Activated CD4-positive, alpha-beta T cell treated with anti-CD3 and anti-CD28 coated beads, Interleukin-2, amount 10 ng/mL, durations not matched to agents 24 days and 14 days (primary cell): ENCODE measurements at regions not wholly inside any gene's neighbourhood (a gene's known extent, or its start where the extent isn't known, plus 50 kb on each side); places are given as distances from the start of the nearest gene placed in this dataset.

ENCODE experiments used
- DNase-seq: peaks from one replicate; pipeline ENCODE4 v3.0.0; 2022
- H3K27ac Mint-ChIP-seq: one replicate; pipeline ENCODE4 v1.8.0; 2022; ENCODE audit warnings: mild to moderate bottlenecking, mixed read lengths
- H3K27me3 Mint-ChIP-seq: one replicate; pipeline ENCODE4 v1.8.0; 2022; ENCODE audit warnings: mixed read lengths
- H3K36me3 Mint-ChIP-seq: one replicate; pipeline ENCODE4 v1.8.0; 2022; ENCODE audit warnings: low read depth, mild to moderate bottlenecking, mixed read lengths
- H3K4me1 Mint-ChIP-seq: one replicate; pipeline ENCODE4 v1.8.0; 2021; ENCODE audit warnings: mixed read lengths
- H3K4me3 Mint-ChIP-seq: one replicate; pipeline ENCODE4 v1.8.0; 2022; ENCODE audit warnings: mild to moderate bottlenecking, moderate library complexity, mixed read lengths
- H3K9me3 Mint-ChIP-seq: one replicate; pipeline ENCODE4 v1.8.0; 2021; ENCODE audit warnings: mixed read lengths
- intact Hi-C: fragments of 100-400 bp; cut with micrococcal nuclease; formaldehyde crosslinking; loops from one replicate; pipeline ENCODE4 v1.15.1; 2023

DNA sequence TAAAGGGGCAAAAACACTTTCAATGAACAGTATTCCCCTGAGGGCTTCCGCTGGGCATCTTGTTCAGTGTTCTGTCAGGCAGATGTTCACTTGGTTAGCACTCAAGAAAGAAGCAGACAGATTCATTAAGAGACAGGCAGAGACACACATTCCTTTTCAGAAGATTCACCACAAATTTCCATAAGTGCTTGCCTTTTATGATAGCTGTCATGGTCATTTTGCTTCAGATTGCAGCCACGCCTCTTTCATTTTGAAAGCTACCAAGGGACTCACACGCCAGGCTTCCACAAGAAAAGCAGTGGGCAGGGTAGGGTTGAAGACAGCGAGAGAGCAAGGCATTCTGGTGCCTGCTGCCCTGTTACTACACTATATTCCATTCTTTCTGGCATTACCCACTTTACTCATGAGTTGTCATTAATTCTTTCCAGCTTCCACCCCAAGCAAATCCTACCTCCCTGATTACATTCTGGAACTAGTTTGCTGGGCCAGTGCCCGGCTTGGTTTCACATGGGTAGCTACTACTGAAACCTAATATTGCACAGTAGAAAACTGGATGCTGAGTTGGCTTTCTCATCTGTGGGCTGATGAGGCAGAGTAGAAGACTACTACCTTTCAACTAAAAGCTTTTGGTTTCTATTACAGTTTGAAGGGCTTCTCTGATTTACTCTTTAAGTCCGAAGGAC, 91.2 kb upstream of the COL24A1 start:
- Mint-ChIP-seq H3K9me3 (peaks cover 3% of the 10 kb centered on the region), H3K4me3 (no peak overlapping the region), H3K27me3 (no peaks in the 10 kb centered on the region), H3K4me1 (no peaks in the 10 kb centered on the region), H3K36me3 (no peaks in the 10 kb centered on the region), H3K27ac (no peak overlapping the region)
- intact Hi-C loops, result no loop called here
- peak; percentile 24 for DNase-seq

DNA sequence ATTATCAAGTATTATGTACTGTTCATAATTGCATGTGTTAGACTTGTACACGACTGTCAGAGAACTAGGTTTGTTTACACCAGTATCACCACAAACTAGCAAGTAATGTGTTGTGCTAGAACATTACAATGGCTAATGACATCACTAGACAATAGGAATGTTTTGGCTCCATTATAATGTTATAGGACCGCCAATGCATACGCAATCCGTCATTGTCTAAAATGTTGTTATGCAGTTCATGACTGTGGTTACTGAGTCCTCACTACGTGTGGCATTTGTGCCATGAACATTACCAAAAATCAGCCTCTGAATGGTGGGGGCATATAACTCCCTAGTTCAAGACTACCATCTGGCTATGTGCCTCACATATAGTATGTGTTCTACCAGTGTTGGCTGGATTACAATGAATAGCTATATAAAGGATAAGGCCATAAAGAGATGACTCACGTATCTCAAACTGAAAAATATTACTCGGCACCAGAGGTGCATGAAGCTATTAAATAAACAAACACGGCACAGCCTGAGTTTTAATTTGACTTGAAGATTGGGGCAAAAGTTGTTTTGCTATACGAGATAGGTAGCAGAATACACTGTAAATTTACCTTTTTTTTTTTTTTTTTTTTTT, 89.1 kb upstream of the COL24A1 start:
- H3K4me3 Mint-ChIP-seq, result no peak overlapping the region
- no peak overlapping the region for H3K27ac Mint-ChIP-seq
- no peak for DNase-seq
- H3K27me3 Mint-ChIP-seq, result no peaks in the 10 kb centered on the region
- no peaks in the 10 kb centered on the region for H3K36me3 Mint-ChIP-seq
- H3K9me3 Mint-ChIP-seq, result peaks cover 3% of the 10 kb centered on the region
- H3K4me1 Mint-ChIP-seq, result no peaks in the 10 kb centered on the region
- intact Hi-C loops, result no loop called here

DNA sequence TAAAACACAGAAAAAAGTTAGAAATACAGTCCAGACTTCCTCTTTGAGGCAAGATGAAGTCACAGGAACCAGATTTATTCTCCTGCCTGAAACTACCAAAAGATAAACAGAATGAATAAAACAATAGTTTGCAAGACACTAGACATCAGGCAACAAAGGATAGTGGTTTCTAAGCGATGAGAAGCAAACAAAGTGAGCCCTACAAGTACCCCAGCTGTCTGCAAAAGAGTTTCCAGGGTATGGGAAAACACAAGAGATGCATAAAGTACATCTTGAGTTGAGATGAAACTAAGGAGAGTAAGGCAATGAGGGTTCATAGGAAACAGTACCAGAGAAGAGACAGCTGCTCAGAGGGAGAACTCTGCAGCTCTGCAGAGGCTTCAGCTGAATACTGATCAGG, 83.3 kb upstream of the COL24A1 start:
- no peak overlapping the region for H3K27ac Mint-ChIP-seq
- intact Hi-C loops, result no loop called here
- H3K4me1 Mint-ChIP-seq, result no peaks in the 10 kb centered on the region
- no peak for DNase-seq
- H3K27me3 Mint-ChIP-seq, result no peaks in the 10 kb centered on the region
- H3K4me3 Mint-ChIP-seq, result no peak overlapping the region
- H3K36me3 Mint-ChIP-seq, result no peaks in the 10 kb centered on the region
- H3K9me3 Mint-ChIP-seq, result no peaks in the 10 kb centered on the region

DNA sequence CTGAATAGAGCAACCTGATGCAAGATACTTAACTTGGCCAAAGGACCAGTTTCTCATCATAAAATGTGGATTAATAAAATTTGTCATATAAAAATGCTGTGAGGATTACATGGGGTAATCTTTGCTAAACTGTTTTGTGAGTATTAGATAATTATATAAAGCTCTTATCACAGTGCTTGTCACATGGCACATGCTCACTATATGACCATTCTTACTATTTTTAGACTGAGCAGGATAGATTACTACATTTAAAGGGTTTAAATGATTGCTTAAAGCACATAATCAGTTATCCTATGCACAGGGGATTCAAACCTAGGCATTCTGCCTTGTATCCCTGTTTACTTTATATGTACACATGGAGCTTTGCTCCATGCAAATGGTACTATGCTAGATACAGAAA, 82.9 kb upstream of the COL24A1 start:
- H3K9me3 Mint-ChIP-seq, result no peaks in the 10 kb centered on the region
- no peak overlapping the region for H3K4me3 Mint-ChIP-seq
- DNase-seq, result no peak
- H3K36me3 Mint-ChIP-seq, result no peaks in the 10 kb centered on the region
- no peaks in the 10 kb centered on the region for H3K27me3 Mint-ChIP-seq
- intact Hi-C loops, result no loop called here
- H3K4me1 Mint-ChIP-seq, result no peaks in the 10 kb centered on the region
- H3K27ac Mint-ChIP-seq, result no peak overlapping the region

DNA sequence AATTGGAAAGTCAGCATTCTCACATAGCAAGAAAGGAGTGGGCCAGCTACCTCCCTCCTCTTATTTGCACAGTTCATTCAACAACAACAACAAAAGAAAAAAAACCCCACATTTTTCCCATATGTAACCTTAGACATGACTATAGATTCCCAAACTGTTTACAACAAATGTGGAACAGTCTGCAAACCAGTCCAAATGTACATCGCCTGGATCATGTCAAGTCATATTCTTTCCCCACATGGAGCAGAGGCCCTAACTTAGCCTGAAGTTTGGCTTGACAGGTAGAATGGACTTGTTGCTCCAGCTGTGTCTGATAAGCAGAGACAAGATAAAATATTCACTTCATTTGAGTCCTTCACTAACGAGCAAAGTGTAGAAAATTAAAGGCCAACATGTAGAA, 81.7 kb upstream of the COL24A1 start:
- DNase-seq, result no peak
- Mint-ChIP-seq H3K9me3 (no peaks in the 10 kb centered on the region), H3K4me3 (no peak overlapping the region), H3K27me3 (no peaks in the 10 kb centered on the region), H3K4me1 (no peaks in the 10 kb centered on the region), H3K27ac (no peak overlapping the region), H3K36me3 (no peaks in the 10 kb centered on the region)
- intact Hi-C loops, result no loop called here

DNA sequence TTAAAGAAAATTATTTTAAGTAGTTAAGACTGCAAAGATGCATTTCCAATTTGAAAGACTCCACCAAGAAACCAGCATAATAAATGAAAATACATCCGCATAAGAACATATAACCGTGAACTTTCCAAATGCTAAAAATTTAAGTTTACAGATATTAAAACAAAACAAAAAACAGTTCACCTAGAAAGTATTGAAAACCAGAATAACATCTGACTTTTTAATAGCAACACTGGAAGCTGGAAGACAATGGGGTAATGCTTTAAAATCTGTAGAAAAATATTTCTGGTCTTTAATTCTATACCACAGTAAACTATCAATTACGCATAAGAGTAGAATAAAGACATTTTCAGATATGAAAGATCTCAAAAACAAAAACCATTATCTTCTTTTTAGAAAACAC, 79.3 kb upstream of the COL24A1 start:
- no peak for DNase-seq
- no peaks in the 10 kb centered on the region for H3K36me3 Mint-ChIP-seq
- H3K9me3 Mint-ChIP-seq, result no peaks in the 10 kb centered on the region
- no peak overlapping the region for H3K27ac Mint-ChIP-seq
- H3K27me3 Mint-ChIP-seq, result no peaks in the 10 kb centered on the region
- no peaks in the 10 kb centered on the region for H3K4me1 Mint-ChIP-seq
- no peak overlapping the region for H3K4me3 Mint-ChIP-seq
- intact Hi-C loops, result no loop called here

DNA sequence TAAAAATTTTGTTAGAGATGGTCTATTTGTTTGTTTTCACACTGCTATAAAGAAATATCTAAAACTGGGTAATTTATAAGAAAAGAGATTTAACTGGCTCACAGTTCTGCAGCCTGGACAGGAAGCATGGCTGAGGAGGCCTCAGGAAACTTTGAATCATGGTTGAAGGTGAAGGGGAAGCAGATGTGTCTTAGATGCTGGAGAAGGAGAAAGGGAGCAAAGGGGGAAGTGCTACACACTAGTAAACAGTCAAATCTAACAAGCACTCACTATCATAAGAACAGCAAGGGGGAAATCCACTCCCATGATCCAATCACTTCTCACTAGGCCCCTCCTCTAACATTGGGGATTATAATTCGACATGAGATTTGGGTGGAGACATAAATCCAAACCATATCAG, 76.8 kb upstream of the COL24A1 start:
- no peaks in the 10 kb centered on the region for H3K9me3 Mint-ChIP-seq
- no peak overlapping the region for H3K27ac Mint-ChIP-seq
- no peaks in the 10 kb centered on the region for H3K36me3 Mint-ChIP-seq
- DNase-seq, result no peak
- intact Hi-C loops, result no loop called here
- H3K4me1 Mint-ChIP-seq, result no peaks in the 10 kb centered on the region
- no peak overlapping the region for H3K4me3 Mint-ChIP-seq
- no peaks in the 10 kb centered on the region for H3K27me3 Mint-ChIP-seq

DNA sequence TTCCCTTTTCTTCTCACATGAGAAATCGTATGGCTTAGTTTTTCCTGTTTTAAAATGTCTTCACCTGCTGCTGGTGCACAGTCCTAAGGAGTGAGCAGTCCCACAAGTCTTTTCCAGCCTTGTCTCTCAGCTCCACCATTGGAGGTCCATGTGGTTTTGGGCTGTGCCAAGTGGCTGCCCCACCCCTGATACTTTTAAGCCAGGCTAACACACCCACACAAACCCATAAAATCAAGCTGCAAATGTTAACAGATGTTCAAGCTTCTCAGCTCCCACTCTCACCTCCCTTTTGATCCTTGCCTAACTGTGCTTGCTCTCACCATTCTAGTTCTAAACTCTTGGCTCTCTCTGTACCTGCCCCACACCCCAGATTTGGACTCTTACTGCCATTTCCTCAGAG, 74.5 kb upstream of the COL24A1 start:
- no peaks in the 10 kb centered on the region for H3K9me3 Mint-ChIP-seq
- H3K4me1 Mint-ChIP-seq, result no peaks in the 10 kb centered on the region
- H3K27ac Mint-ChIP-seq, result no peak overlapping the region
- H3K36me3 Mint-ChIP-seq, result no peaks in the 10 kb centered on the region
- H3K4me3 Mint-ChIP-seq, result no peak overlapping the region
- DNase-seq, result no peak
- intact Hi-C loops, result no loop called here
- no peaks in the 10 kb centered on the region for H3K27me3 Mint-ChIP-seq

DNA sequence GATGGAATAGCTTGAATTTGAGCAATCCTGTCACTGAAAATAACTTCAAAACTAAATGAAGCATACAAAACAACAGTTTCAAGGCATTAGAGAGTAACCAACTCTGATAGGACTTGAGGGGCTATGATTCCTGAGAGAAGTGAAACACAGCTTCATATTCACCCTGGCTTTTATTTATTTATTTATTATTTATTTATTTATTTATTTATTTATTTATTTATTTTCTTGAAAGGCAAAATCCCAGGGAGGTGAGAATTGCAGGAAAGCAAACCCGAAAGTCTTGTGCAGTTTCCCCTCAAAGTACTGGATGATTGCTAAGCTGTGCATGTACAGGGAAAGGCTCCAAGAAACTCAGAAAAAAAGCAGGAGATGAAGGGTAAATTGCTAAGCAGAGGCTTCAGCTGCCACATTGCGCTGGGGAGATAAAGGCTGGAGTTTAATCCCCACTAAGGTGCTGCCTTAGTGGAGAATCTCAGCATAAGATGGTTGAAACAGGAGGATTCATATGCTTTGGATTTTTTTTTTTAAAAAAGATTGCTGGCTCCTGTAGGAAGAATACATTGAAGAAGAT, 72.9 kb upstream of the COL24A1 start:
- H3K9me3 Mint-ChIP-seq, result no peaks in the 10 kb centered on the region
- H3K36me3 Mint-ChIP-seq, result no peaks in the 10 kb centered on the region
- no peak overlapping the region for H3K27ac Mint-ChIP-seq
- DNase-seq, result no peak
- no peaks in the 10 kb centered on the region for H3K27me3 Mint-ChIP-seq
- H3K4me3 Mint-ChIP-seq, result no peak overlapping the region
- H3K4me1 Mint-ChIP-seq, result no peaks in the 10 kb centered on the region
- intact Hi-C loops, result no loop called here

DNA sequence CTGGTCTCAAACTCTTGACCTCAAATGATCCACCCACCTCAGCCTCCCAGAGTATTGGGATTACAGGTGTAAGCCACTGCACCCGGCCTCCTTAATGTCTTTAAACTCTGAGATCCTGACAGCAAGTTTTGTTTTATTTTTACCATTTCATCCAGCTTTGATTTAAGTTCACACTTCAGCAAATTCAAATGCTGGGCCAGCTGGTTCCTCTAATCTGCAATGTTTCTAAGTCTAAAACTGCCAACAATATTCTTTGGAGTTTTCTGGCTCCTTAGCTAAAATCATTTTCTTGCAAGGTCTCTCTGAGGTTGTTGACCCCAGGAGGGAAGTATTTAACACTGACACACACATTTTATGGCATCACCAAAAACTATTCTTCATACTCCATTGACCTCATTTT, 72.0 kb upstream of the COL24A1 start:
- Mint-ChIP-seq H3K27me3 (no peaks in the 10 kb centered on the region), H3K9me3 (no peaks in the 10 kb centered on the region), H3K4me3 (no peak overlapping the region), H3K27ac (no peak overlapping the region), H3K36me3 (no peaks in the 10 kb centered on the region), H3K4me1 (no peaks in the 10 kb centered on the region)
- DNase-seq, result no peak
- intact Hi-C loops, result no loop called here

DNA sequence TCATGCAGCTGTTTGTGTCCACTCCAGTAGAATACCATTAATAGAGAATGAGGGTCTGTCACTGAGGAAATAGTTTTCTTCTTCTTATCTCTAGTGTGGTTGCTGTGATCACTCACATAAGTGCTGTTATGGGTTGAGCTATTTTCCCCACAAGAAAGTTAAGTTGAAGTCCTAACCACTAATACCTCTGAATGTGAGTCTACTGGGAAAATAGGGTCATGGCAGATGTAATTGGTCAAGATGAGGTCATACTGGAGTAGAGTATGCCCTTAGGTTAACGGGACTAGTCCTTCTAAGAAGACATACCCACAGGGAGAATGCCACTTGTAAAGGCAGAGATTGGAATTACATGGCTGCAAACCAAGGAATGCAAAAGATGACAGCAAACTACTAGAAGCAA, 70.5 kb upstream of the COL24A1 start:
- H3K27ac Mint-ChIP-seq, result no peak overlapping the region
- intact Hi-C loops, result no loop called here
- no peaks in the 10 kb centered on the region for H3K9me3 Mint-ChIP-seq

DNA sequence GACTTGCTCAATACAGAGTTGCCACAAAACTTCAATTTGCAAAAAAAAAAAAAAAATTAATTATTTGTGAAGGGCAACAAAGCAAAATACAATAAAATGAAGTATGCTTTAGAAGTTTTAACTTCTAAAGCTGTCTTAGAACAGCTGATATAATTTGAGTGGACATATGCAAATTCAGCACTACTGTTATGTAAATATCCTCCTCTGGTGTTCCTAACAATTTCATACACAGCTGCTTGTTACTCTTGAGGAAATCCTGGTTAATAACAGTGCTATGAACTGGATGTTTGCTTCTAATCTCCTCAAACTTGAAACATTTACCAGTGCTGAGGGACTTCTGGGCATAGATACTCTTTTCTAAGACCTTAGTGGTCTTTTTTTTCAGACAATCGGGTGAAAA, 69.6 kb upstream of the COL24A1 start:
- no peaks in the 10 kb centered on the region for H3K36me3 Mint-ChIP-seq
- H3K4me3 Mint-ChIP-seq, result no peak overlapping the region
- H3K27ac Mint-ChIP-seq, result no peak overlapping the region
- no peak for DNase-seq
- intact Hi-C loops, result no loop called here
- H3K4me1 Mint-ChIP-seq, result no peaks in the 10 kb centered on the region
- no peaks in the 10 kb centered on the region for H3K27me3 Mint-ChIP-seq
- H3K9me3 Mint-ChIP-seq, result no peaks in the 10 kb centered on the region

More for the DNA sequence above, 70.5 kb upstream of the COL24A1 start:
- no peak for DNase-seq
- H3K36me3 Mint-ChIP-seq, result no peaks in the 10 kb centered on the region
- H3K27me3 Mint-ChIP-seq, result no peaks in the 10 kb centered on the region
- H3K4me3 Mint-ChIP-seq, result no peak overlapping the region
- H3K4me1 Mint-ChIP-seq, result no peaks in the 10 kb centered on the region

DNA sequence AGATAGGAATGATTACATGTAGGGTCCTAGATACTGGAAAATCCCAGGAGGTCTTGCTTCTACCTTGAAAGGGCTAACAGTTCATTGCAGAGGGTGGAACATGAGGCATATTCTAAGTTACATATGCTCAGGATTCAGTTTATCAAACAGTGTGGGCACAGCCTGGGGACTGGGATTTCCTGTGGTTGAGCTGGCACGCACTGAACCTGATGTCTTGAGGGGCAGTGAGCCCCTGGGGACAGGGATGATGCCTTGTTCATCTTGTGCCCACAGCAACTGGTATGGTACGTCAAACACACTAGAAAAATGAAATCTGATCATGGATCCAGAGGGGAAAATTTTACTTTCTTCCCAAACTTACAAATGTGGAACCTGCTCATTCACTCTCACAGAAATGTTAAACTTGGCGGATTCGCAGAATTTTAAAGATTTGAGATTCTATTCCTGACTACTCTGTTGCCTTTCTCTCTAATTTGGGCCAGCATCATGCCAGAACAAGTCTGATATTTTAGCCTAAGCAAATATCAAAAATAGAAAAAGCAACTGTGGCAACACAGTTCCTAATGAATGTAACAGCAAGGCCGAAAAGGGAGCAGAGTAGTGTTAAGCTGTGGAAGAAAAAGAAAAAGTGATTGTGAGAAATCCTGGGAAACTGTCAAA, 68.2 kb upstream of the COL24A1 start:
- DNase-seq, result no peak
- Mint-ChIP-seq H3K4me3 (no peak overlapping the region), H3K36me3 (no peaks in the 10 kb centered on the region), H3K9me3 (no peaks in the 10 kb centered on the region), H3K4me1 (no peaks in the 10 kb centered on the region), H3K27ac (no peak overlapping the region), H3K27me3 (no peaks in the 10 kb centered on the region)
- intact Hi-C loops, result no loop called here

DNA sequence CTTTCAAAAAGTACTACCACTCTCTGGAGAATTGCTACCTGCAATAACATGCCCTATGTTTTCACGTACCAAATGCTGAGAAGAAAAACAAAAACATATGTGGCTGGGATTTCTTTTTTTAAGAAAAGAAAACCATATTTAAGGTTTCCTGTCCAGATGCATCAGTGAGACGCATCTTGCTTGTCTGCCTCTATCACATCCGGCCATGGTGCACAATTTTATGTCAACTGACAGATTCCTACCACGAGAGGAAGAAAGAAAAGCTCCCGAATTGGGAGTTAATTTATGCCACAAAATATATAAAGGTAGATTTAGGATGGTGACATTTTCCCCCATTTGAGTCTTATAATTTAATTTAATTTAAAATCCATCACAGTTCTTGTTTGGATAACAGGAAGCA, 62.3 kb upstream of the COL24A1 start:
- Mint-ChIP-seq H3K36me3 (no peaks in the 10 kb centered on the region), H3K4me1 (no peaks in the 10 kb centered on the region), H3K9me3 (no peaks in the 10 kb centered on the region), H3K27me3 (no peaks in the 10 kb centered on the region), H3K27ac (no peak overlapping the region), H3K4me3 (no peak overlapping the region)
- intact Hi-C loops, result no loop called here
- DNase-seq, result peak; percentile 17
